ENCODE measurements at regions not wholly inside any gene's neighbourhood (a gene's known extent, or its start where the extent isn't known, plus 50 kb on each side); places are given as distances from the start of the nearest gene placed in this dataset.

GRCh38 chr11:19394525-19395016, 153.8 kb upstream of the E2F8 start:
- Mint-ChIP-seq H3K4me1 (no peaks in the 10 kb centered on the region), H3K27ac (no peak overlapping the region), H3K4me3 (no peak overlapping the region), H3K36me3 (no peaks in the 10 kb centered on the region), H3K27me3 (ENCODE audit: low read depth in 3 of 3) (peaks cover 0 to 2% (median 2%) of the 10 kb centered on the region in 3 donors), H3K9me3 (peaks cover 0 to 3% (median 0%) of the 10 kb centered on the region in 7 donors)
- Histone ChIP-seq H4K20me1 (ENCODE audit: insufficient read depth, low read length) (no peaks in the 10 kb centered on the region), H3K9ac (ENCODE audit: insufficient read depth, low read length, poor library complexity, severe bottlenecking) (no peak overlapping the region), H3K36me3 (replicated peaks in 1 of 2; ENCODE audit: control insufficient read depth in 1 of 2, insufficient read depth in 2 of 2, low read length in 2 of 2) (no peaks in the 10 kb centered on the region), H3K4me2 (replicated peaks; ENCODE audit: extremely low read depth, low read length, poor library complexity, severe bottlenecking) (no peak overlapping the region), H3K79me2 (ENCODE audit: insufficient read depth, low read length) (no peaks in the 10 kb centered on the region), H3K27me3 (ENCODE audit: control insufficient read depth in 2 of 2, insufficient read depth in 2 of 2, low read length in 2 of 2) (no peaks in the 10 kb centered on the region), H3K4me3 (replicated peaks in 1 of 3; ENCODE audit: low read depth in 2 of 3, low read length in 3 of 3) (no peak overlapping the region), H3K27ac (ENCODE audit: low read depth in 1 of 2, low read length in 2 of 2) (no peak overlapping the region), H3K4me1 (ENCODE audit: control insufficient read depth in 1 of 2, insufficient read depth in 2 of 2, low read length in 2 of 2) (no peaks in the 10 kb centered on the region), H3K9me3 (replicated peaks in 1 of 2; ENCODE audit: control insufficient read depth in 1 of 2, insufficient read depth in 1 of 2, low read length in 2 of 2) (no peaks in the 10 kb centered on the region), H2AFZ (ENCODE audit: insufficient read depth, low read depth, low read length, poor library complexity, severe bottlenecking) (no peak overlapping the region)
- WGBS (ENCODE audit: insufficient coverage), result 10% methylated on average over 3 of the region's 5 CpGs
- intact Hi-C loops (cut with micrococcal nuclease), result no loop called here
- TF ChIP-seq CTCF (IDR thresholded peaks at IDR 0.05), result no peak
- DNase-seq, result no peak

- 60% methylated on average over 1 of the region's 1 CpG for WGBS (ENCODE audit: insufficient coverage)
- H3K27me3 Mint-ChIP-seq (ENCODE audit: low read depth in 3 of 3), result peaks cover 0 to 2% (median 2%) of the 10 kb centered on the region in 3 donors
- no peak overlapping the region for H3K4me3 Mint-ChIP-seq
- H3K79me2 ChIP-seq (ENCODE audit: insufficient read depth, low read length), result no peaks in the 10 kb centered on the region
- intact Hi-C loops (cut with micrococcal nuclease), result no loop called here
- DNase-seq, result no peak
- no peak for TF ChIP-seq CTCF (IDR thresholded peaks at IDR 0.05)
- H3K4me1 Mint-ChIP-seq, result no peaks in the 10 kb centered on the region
- H3K36me3 Mint-ChIP-seq, result no peaks in the 10 kb centered on the region
- no peak overlapping the region for H3K9ac ChIP-seq (ENCODE audit: insufficient read depth, low read length, poor library complexity, severe bottlenecking)
- H3K4me3 ChIP-seq (replicated peaks in 1 of 3; ENCODE audit: low read depth in 2 of 3, low read length in 3 of 3), result no peak overlapping the region
- H3K27me3 ChIP-seq (ENCODE audit: control insufficient read depth in 2 of 2, insufficient read depth in 2 of 2, low read length in 2 of 2), result no peaks in the 10 kb centered on the region
- H4K20me1 ChIP-seq (ENCODE audit: insufficient read depth, low read length), result no peaks in the 10 kb centered on the region
- no peak overlapping the region for H3K27ac Mint-ChIP-seq
- H3K9me3 ChIP-seq (replicated peaks in 1 of 2; ENCODE audit: control insufficient read depth in 1 of 2, insufficient read depth in 1 of 2, low read length in 2 of 2), result no peaks in the 10 kb centered on the region
- H3K9me3 Mint-ChIP-seq, result peaks cover 0 to 3% (median 0%) of the 10 kb centered on the region in 7 donors
- no peak overlapping the region for H3K27ac ChIP-seq (ENCODE audit: low read depth in 1 of 2, low read length in 2 of 2)
- no peaks in the 10 kb centered on the region for H3K36me3 ChIP-seq (replicated peaks in 1 of 2; ENCODE audit: control insufficient read depth in 1 of 2, insufficient read depth in 2 of 2, low read length in 2 of 2)
- H2AFZ ChIP-seq (ENCODE audit: insufficient read depth, low read depth, low read length, poor library complexity, severe bottlenecking), result no peak overlapping the region
- H3K4me2 ChIP-seq (replicated peaks; ENCODE audit: extremely low read depth, low read length, poor library complexity, severe bottlenecking), result no peak overlapping the region
- H3K4me1 ChIP-seq (ENCODE audit: control insufficient read depth in 1 of 2, insufficient read depth in 2 of 2, low read length in 2 of 2), result no peaks in the 10 kb centered on the region
These were observed 153.2 kb upstream of the E2F8 start for GRCh38 chr11:19393941-19394340.
